ENCODE measurements at regions not wholly inside any gene's neighbourhood (a gene's known extent, or its start where the extent isn't known, plus 50 kb on each side); places are given as distances from the start of the nearest gene placed in this dataset.

GRCh38 chr2:105611811-105612424, 132.8 kb upstream of the NCK2 start:
- no peak for TF ChIP-seq CTCF (IDR thresholded peaks at IDR 0.05; ENCODE audit: low read depth, low read length, missing control alignments)
- no peak overlapping the region for H3K4me3 ChIP-seq (replicated peaks; ENCODE audit: low read depth, low read length)
- no peak for DNase-seq (ENCODE audit: extremely low read depth, low read depth)

GRCh38 chr2:105611333-105611637, 133.4 kb upstream of the NCK2 start:
- TF ChIP-seq CTCF (IDR thresholded peaks at IDR 0.05; ENCODE audit: low read depth, low read length, missing control alignments) = no peak
- DNase-seq (ENCODE audit: extremely low read depth, low read depth) = no peak
- H3K4me3 ChIP-seq (replicated peaks; ENCODE audit: low read depth, low read length) = no peak overlapping the region

- DNase-seq (ENCODE audit: extremely low read depth, low read depth) = no peak
- no peak for TF ChIP-seq CTCF (IDR thresholded peaks at IDR 0.05; ENCODE audit: low read depth, low read length, missing control alignments)
- H3K4me3 ChIP-seq (replicated peaks; ENCODE audit: low read depth, low read length) = no peak overlapping the region
Observed at GRCh38 chr2:105610576-105611332, 134.0 kb upstream of the NCK2 start.

GRCh38 chr2:105609746-105610402, 134.8 kb upstream of the NCK2 start:
- no peak for DNase-seq (ENCODE audit: extremely low read depth, low read depth)
- H3K4me3 ChIP-seq (replicated peaks; ENCODE audit: low read depth, low read length) = no peak overlapping the region
- no peak for TF ChIP-seq CTCF (IDR thresholded peaks at IDR 0.05; ENCODE audit: low read depth, low read length, missing control alignments)

GRCh38 chr2:105607920-105608504, 136.7 kb upstream of the NCK2 start:
- DNase-seq (ENCODE audit: extremely low read depth, low read depth) = no peak
- TF ChIP-seq CTCF (IDR thresholded peaks at IDR 0.05; ENCODE audit: low read depth, low read length, missing control alignments) = no peak
- no peak overlapping the region for H3K4me3 ChIP-seq (replicated peaks; ENCODE audit: low read depth, low read length)

GRCh38 chr2:105606081-105606480, 138.6 kb upstream of the NCK2 start:
- TF ChIP-seq CTCF (IDR thresholded peaks at IDR 0.05; ENCODE audit: low read depth, low read length, missing control alignments) = no peak
- no peak overlapping the region for H3K4me3 ChIP-seq (replicated peaks; ENCODE audit: low read depth, low read length)
- DNase-seq (ENCODE audit: extremely low read depth, low read depth) = no peak
